Natural killer cell (primary cell): ENCODE measurements at regions not wholly inside any gene's neighbourhood (a gene's known extent, or its start where the extent isn't known, plus 50 kb on each side); places are given as distances from the start of the nearest gene placed in this dataset.

Experiments
- ATAC-seq, 3 donors: fragments of 150-1000 bp in 2 of 3; fragments of 200-7000 bp in 1 of 3; cut with Tn5 transposase; 1 replicate in 1 of 3; 2 replicates in 2 of 3; pipeline ENCODE4 v1.10.0; 2021; ENCODE audit warnings: mild to moderate bottlenecking in 2 of 3, moderate library complexity in 2 of 3
- DNase-seq, 2 donors: peaks; one replicate each; pipeline versions ENCODE4 v3.0.0 to v3.0.0-alpha.2; 2013 to 2021; ENCODE audit warnings: mixed read lengths in 1 of 2
- H3K27ac ChIP-seq: one replicate; pipeline ENCODE4 v1.5.1; 2013; ENCODE audit warnings: mild to moderate bottlenecking, low read length
- H3K27me3 ChIP-seq: one replicate; pipeline ENCODE4 v1.6.1; 2013; ENCODE audit warnings: low read length; ENCODE audit not compliant: control insufficient read depth, insufficient read depth
- H3K36me3 ChIP-seq: one replicate; pipeline ENCODE4 v1.6.1; 2013; ENCODE audit warnings: low read length; ENCODE audit not compliant: control insufficient read depth, insufficient read depth
- H3K4me1 ChIP-seq: one replicate; pipeline ENCODE4 v1.6.1; 2013; ENCODE audit warnings: low read length; ENCODE audit not compliant: control insufficient read depth, insufficient read depth
- H3K4me3 ChIP-seq: one replicate; pipeline ENCODE4 v1.5.1; 2013; ENCODE audit warnings: low read length
- H3K9me3 ChIP-seq: one replicate; pipeline ENCODE4 v1.6.1; 2013; ENCODE audit warnings: low read length; ENCODE audit not compliant: control insufficient read depth, insufficient read depth
- H3K27ac Mint-ChIP-seq, 2 donors: one replicate each; pipeline ENCODE4 v1.8.0; 2022; ENCODE audit warnings: mild to moderate bottlenecking in 2 of 2, mixed read lengths in 2 of 2, moderate library complexity in 1 of 2
- H3K27me3 Mint-ChIP-seq, 2 donors: one replicate each; pipeline ENCODE4 v1.8.0; 2022; ENCODE audit warnings: low read depth in 2 of 2, mixed read lengths in 2 of 2
- H3K36me3 Mint-ChIP-seq: one replicate; pipeline ENCODE4 v1.8.0; 2022; ENCODE audit warnings: mixed read lengths
- H3K4me1 Mint-ChIP-seq, 2 donors: one replicate each; pipeline ENCODE4 v1.8.0; 2022; ENCODE audit warnings: mixed read lengths in 2 of 2
- H3K4me3 Mint-ChIP-seq: one replicate; pipeline ENCODE4 v1.8.0; 2022; ENCODE audit warnings: mild to moderate bottlenecking, moderate library complexity, mixed read lengths
- H3K9me3 Mint-ChIP-seq, 2 donors: one replicate each; pipeline ENCODE4 v1.8.0; 2022; ENCODE audit warnings: mixed read lengths in 2 of 2
- CTCF ChIP-seq: fragments of 200-600 bp; IDR thresholded peaks from one replicate; pipeline ENCODE4 v1.8.0; 2022; ENCODE audit warnings: antibody characterized with exemption
- WGBS: methylation state at CpG from one replicate; pipeline ENCODE4 v1.1.7; 2013; ENCODE audit warnings: missing lambda C conversion rate; ENCODE audit not compliant: insufficient coverage; 5-methylcytosine and 5-hydroxymethylcytosine counted together
- intact Hi-C: fragments of 100-400 bp; cut with micrococcal nuclease; formaldehyde crosslinking; loops from one replicate; pipeline ENCODE4 v1.14.2; 2022

GRCh38 chr17:54435966-54436365 is 464.7 kb upstream of the TOM1L1 start:
- H3K9me3 Mint-ChIP-seq, result peaks cover 11% of the 10 kb centered on the region in 2 donors
- Histone ChIP-seq H3K9me3 (peaks cover 12% of the 10 kb centered on the region), H3K4me1 (no peaks in the 10 kb centered on the region), H3K36me3 (no peaks in the 10 kb centered on the region), H3K27ac (no peak overlapping the region), H3K27me3 (no peaks in the 10 kb centered on the region), H3K4me3 (no peak overlapping the region)
- no peak overlapping the region for H3K4me3 Mint-ChIP-seq
- H3K4me1 Mint-ChIP-seq, result no peaks in the 10 kb centered on the region
- H3K36me3 Mint-ChIP-seq, result no peaks in the 10 kb centered on the region
- no peak for ATAC-seq
- H3K27ac Mint-ChIP-seq, result no peak overlapping the region
- no peak for DNase-seq
- H3K27me3 Mint-ChIP-seq, result no peaks in the 10 kb centered on the region
- no peak for TF ChIP-seq CTCF
- WGBS, result 80% methylated on average over 10 of the region's 10 CpGs
- intact Hi-C loops, result no loop called here

DNA sequence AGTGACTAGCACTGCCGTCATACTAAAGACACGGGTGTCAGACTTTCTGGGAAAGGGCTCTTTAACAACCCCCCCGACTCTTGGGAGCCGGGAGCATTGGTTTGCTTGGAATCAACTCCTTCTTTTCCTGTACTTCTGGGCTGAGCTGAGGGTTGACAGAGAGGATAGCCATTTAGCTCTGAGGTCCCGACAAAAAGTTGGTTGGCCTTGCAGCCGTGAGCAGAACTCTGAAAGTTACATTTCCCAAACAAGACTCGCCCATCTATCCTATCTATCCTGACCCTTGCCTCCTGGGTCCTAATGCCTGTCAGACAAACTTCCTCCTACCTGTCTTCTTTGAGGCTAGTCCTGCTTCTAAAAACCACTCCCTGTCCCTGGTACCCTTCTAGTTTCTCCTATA is 460.8 kb upstream of the TOM1L1 start:
- no peaks in the 10 kb centered on the region for H3K27me3 ChIP-seq
- DNase-seq (no peak), ATAC-seq (no peak)
- no peak for TF ChIP-seq CTCF
- H3K4me1 ChIP-seq, result no peaks in the 10 kb centered on the region
- H3K4me1 Mint-ChIP-seq, result no peaks in the 10 kb centered on the region
- H3K4me3 Mint-ChIP-seq, result no peak overlapping the region
- no peaks in the 10 kb centered on the region for H3K36me3 Mint-ChIP-seq
- H3K27ac Mint-ChIP-seq, result no peak overlapping the region
- H3K27ac ChIP-seq, result no peak overlapping the region
- no peaks in the 10 kb centered on the region for H3K27me3 Mint-ChIP-seq
- H3K9me3 Mint-ChIP-seq, result peaks cover 13 to 15% of the 10 kb centered on the region in 2 donors
- H3K36me3 ChIP-seq, result no peaks in the 10 kb centered on the region
- 84% methylated on average over 7 of the region's 7 CpGs for WGBS
- intact Hi-C loops, result no loop called here
- H3K9me3 ChIP-seq, result peaks cover 12% of the 10 kb centered on the region
- H3K4me3 ChIP-seq, result no peak overlapping the region

- Mint-ChIP-seq H3K4me1 (no peaks in the 10 kb centered on the region), H3K27me3 (no peaks in the 10 kb centered on the region), H3K4me3 (no peak overlapping the region), H3K36me3 (no peaks in the 10 kb centered on the region), H3K9me3 (peaks cover 12 to 22% of the 10 kb centered on the region in 2 donors), H3K27ac (no peak overlapping the region)
- H3K27me3 ChIP-seq, result no peaks in the 10 kb centered on the region
- no CpG with 5 or more reads among the region's 1 CpG for WGBS
- no peak for TF ChIP-seq CTCF
- no peak for ATAC-seq
- H3K9me3 ChIP-seq, result peaks cover 9% of the 10 kb centered on the region
- no peaks in the 10 kb centered on the region for H3K4me1 ChIP-seq
- H3K36me3 ChIP-seq, result no peaks in the 10 kb centered on the region
- no peak overlapping the region for H3K4me3 ChIP-seq
- no peak overlapping the region for H3K27ac ChIP-seq
- intact Hi-C loops, result no loop called here
- no peak for DNase-seq
Measured at GRCh38 chr17:54451051-54451450, 449.6 kb upstream of the TOM1L1 start.

DNA sequence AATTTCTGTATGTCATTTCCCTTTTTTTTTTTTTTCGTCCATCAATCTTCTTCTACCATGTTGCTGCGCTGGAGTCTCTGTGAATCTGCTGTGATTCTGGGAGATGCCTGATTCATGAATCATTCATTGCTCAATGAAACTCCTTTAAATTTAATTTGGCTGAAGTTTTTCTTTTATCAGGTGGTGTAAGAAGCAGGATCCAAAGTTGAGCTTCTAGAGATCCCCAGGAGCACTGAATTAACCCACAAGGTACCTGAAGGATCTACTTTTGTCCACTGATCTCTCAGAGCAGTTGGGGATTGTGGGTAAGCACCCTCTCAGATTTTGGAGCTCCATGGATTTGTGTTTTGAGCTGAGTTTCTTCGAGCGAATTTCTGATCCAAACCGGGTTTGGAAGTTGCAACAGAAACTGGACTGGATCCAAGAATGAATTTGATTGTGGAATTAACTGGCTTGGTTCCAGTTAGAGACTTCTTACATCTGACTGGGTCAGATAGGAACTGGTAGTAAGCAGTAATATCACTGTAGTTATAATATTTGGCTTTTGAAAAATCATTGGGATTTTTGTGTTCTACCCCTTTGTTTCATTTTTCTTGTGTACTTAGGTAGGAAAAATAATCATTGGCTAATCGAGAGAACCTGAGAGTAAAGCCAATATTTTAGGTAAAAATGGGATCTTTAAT is 447.8 kb upstream of the TOM1L1 start:
- 89% methylated on average over 4 of the region's 6 CpGs for WGBS

More for the DNA sequence above, 447.8 kb upstream of the TOM1L1 start:
- Mint-ChIP-seq H3K36me3 (no peaks in the 10 kb centered on the region), H3K4me1 (no peaks in the 10 kb centered on the region), H3K27ac (no peak overlapping the region), H3K9me3 (peaks cover 12 to 21% of the 10 kb centered on the region in 2 donors), H3K4me3 (no peak overlapping the region), H3K27me3 (no peaks in the 10 kb centered on the region)
- ATAC-seq, result no peak
- TF ChIP-seq CTCF, result no peak
- Histone ChIP-seq H3K27me3 (no peaks in the 10 kb centered on the region), H3K9me3 (peaks cover 9% of the 10 kb centered on the region), H3K4me3 (no peak overlapping the region), H3K36me3 (no peaks in the 10 kb centered on the region), H3K4me1 (no peaks in the 10 kb centered on the region), H3K27ac (no peak overlapping the region)
- intact Hi-C loops, result no loop called here
- DNase-seq, result no peak
